ENCODE measurements at regions not wholly inside any gene's neighbourhood (a gene's known extent, or its start where the extent isn't known, plus 50 kb on each side); places are given as distances from the start of the nearest gene placed in this dataset.
"Not testable (repeated sequence)": the region's sequence is repeated elsewhere in the genome, so short reads cannot be mapped to it uniquely, and the experiment has no call there.

- no peak for DNase-seq
Measured at GRCh38 chr9:115313545-115313944, 195.6 kb upstream of the TNC start.

GRCh38 chr9:115326461-115326860 is 208.5 kb upstream of the TNC start:
- DNase-seq: no peak

GRCh38 chr9:115327436-115328122 is 209.6 kb upstream of the TNC start:
- no peak for DNase-seq

- no peak for DNase-seq
Measured at GRCh38 chr9:115328228-115328627, 210.3 kb upstream of the TNC start.

- DNase-seq: no peak
Measured at GRCh38 chr9:115328677-115329076, 210.7 kb upstream of the TNC start.

- no peak for DNase-seq
Measured at GRCh38 chr9:115333277-115334070, 215.5 kb upstream of the TNC start.

GRCh38 chr9:115335439-115335838 is 217.5 kb upstream of the TNC start:
- no peak for DNase-seq

GRCh38 chr9:115340314-115340713 is 222.4 kb upstream of the TNC start:
- DNase-seq: no peak

- no peak for DNase-seq
Measured at GRCh38 chr9:115341426-115341825, 223.5 kb upstream of the TNC start.

GRCh38 chr9:115347776-115348175 is 229.8 kb upstream of the TNC start:
- not testable (repeated sequence) for DNase-seq

- DNase-seq: not testable (repeated sequence)
Measured at GRCh38 chr9:115348936-115349335, 231.0 kb upstream of the TNC start.

- DNase-seq: no peak
Measured at GRCh38 chr9:115349542-115349941, 231.6 kb upstream of the TNC start.

- DNase-seq: no peak
Measured at GRCh38 chr9:115350548-115350947, 232.6 kb upstream of the TNC start.

- DNase-seq: no peak
Measured at GRCh38 chr9:115353681-115354080, 235.7 kb upstream of the TNC start.

GRCh38 chr9:115357821-115358220 is 239.9 kb upstream of the TNC start:
- no peak for DNase-seq

GRCh38 chr9:115359017-115359780 is 241.2 kb upstream of the TNC start:
- no peak for DNase-seq

- no peak for DNase-seq
Measured at GRCh38 chr9:115360122-115360521, 242.2 kb upstream of the TNC start.

GRCh38 chr9:115362101-115362500 is 244.1 kb upstream of the TNC start:
- DNase-seq: no peak

GRCh38 chr9:115362640-115363039 is 244.7 kb upstream of the TNC start:
- DNase-seq: no peak

- DNase-seq: no peak
Measured at GRCh38 chr9:115364991-115365390, 247.0 kb upstream of the TNC start.

GRCh38 chr9:115367321-115367720 is 249.4 kb upstream of the TNC start:
- DNase-seq: no peak

GRCh38 chr9:115367780-115368525 is 250.0 kb upstream of the TNC start:
- DNase-seq: no peak

Measured in COR-L47 (cell line).